ENCODE measurements at regions not wholly inside any gene's neighbourhood (a gene's known extent, or its start where the extent isn't known, plus 50 kb on each side); places are given as distances from the start of the nearest gene placed in this dataset.

DNA sequence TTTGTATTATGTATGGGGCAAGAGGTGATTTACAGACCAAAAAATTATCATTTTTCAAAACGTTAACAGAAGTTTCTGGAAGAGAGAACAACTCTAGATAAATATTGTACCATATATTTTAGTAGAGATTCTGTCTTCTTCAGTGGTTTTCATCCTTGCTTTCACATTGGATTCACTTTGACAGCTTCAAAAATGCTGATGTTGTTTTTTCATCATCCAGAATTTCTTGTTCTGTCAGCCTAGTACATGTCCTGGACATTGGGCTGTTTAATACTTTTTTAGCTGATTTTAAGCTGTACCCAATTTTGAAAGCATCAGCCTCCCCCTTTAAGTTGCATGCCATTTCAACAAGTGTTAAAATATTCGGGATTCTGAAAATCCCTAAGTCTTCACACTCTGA lies 711.3 kb upstream of the LRATD1 start:
- ChIA-PET CTCF (interaction anchor here (0.7 kb wide), 1 partner anchor 19 kb away, joined by 3 read pairs; no protein-coding TSS in a partner anchor), POLR2A (no interaction called here)
- TF ChIP-seq ZNF16 (tag by site-specific recombination; IDR thresholded peaks at IDR 0.05; ENCODE audit: low read depth) (no peak), YY1 (tag by site-specific recombination; IDR thresholded peaks at IDR 0.05) (no peak), ZNF114 (tag by site-specific recombination; IDR thresholded peaks at IDR 0.05) (no peak), ZNF211 (tag by site-specific recombination; IDR thresholded peaks at IDR 0.05; ENCODE audit: low read depth) (no peak)
- TF ChIP-seq, protein P1, sequence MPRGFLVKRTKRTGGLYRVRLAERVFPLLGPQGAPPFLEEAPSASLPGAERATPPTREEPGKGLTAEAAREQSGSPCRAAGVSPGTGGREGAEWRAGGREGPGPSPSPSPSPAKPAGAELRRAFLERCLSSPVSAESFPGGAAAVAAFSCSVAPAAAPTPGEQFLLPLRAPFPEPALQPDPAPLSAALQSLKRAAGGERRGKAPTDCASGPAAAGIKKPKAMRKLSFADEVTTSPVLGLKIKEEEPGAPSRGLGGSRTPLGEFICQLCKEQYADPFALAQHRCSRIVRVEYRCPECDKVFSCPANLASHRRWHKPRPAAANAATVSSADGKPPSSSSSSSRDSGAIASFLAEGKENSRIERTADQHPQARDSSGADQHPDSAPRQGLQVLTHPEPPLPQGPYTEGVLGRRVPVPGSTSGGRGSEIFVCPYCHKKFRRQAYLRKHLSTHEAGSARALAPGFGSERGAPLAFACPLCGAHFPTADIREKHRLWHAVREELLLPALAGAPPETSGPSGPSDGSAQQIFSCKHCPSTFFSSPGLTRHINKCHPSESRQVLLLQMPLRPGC (tag by site-specific recombination; IDR thresholded peaks at IDR 0.05): no peak
- TF ChIP-seq, protein P2, sequence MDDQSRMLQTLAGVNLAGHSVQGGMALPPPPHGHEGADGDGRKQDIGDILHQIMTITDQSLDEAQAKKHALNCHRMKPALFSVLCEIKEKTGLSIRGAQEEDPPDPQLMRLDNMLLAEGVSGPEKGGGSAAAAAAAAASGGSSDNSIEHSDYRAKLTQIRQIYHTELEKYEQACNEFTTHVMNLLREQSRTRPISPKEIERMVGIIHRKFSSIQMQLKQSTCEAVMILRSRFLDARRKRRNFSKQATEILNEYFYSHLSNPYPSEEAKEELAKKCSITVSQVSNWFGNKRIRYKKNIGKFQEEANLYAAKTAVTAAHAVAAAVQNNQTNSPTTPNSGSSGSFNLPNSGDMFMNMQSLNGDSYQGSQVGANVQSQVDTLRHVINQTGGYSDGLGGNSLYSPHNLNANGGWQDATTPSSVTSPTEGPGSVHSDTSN (CRISPR knock-in tag; IDR thresholded peaks at IDR 0.05): no peak
- Histone ChIP-seq H3K36me3 (ENCODE audit: control insufficient read depth in 2 of 2, insufficient read depth in 1 of 2, low read length in 2 of 2) (no peaks in the 10 kb centered on the region), H3K27ac (ENCODE audit: extremely low read depth, low read depth, low read length) (no peak overlapping the region), H3K9me3 (ENCODE audit: control insufficient read depth, insufficient read depth, low read depth, low read length) (no peaks in the 10 kb centered on the region), H3K4me1 (ENCODE audit: control insufficient read depth, insufficient read depth, low read length) (no peaks in the 10 kb centered on the region), H3K4me3 (ENCODE audit: low read depth, low read length) (no peak overlapping the region)

DNA sequence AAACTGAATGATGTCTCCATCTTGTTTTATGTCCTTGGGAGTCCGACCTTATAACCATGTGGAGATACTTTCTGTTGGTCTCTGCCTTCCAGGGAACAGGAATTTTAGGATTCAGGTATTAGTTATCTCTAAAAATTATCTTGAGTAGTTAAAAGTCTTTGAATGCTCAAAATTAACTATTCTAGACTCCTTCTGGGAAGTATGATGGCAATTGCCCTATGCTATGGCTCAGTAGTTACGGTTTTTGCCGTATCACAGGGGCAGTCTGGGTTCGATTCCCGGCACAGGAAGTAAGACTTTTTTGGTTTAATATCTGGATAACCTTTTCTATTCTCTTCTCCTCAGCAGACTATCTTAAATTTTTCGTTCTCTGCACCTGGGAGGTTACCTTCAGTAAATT lies 708.7 kb upstream of the LRATD1 start:
- POLR2A ChIA-PET: no interaction called here
- CTCF ChIA-PET: no interaction called here
- Histone ChIP-seq H3K4me1 (ENCODE audit: control insufficient read depth, insufficient read depth, low read length) (no peaks in the 10 kb centered on the region), H3K9me3 (ENCODE audit: control insufficient read depth, insufficient read depth, low read depth, low read length) (no peaks in the 10 kb centered on the region), H3K27ac (ENCODE audit: extremely low read depth, low read depth, low read length) (no peak overlapping the region), H3K36me3 (ENCODE audit: control insufficient read depth in 2 of 2, insufficient read depth in 1 of 2, low read length in 2 of 2) (no peaks in the 10 kb centered on the region), H3K4me3 (ENCODE audit: low read depth, low read length) (no peak overlapping the region)
- TF ChIP-seq SP7 (tag by site-specific recombination; IDR thresholded peaks at IDR 0.05) (no peak), ZNF707 (tag by site-specific recombination; IDR thresholded peaks at IDR 0.05) (no peak), ZNF645 (tag by site-specific recombination; IDR thresholded peaks at IDR 0.05) (no peak), YY2 (tag by site-specific recombination; IDR thresholded peaks at IDR 0.05) (no peak), ZNF704 (tag by site-specific recombination; IDR thresholded peaks at IDR 0.05) (no peak), ZNF48 (tag by site-specific recombination; IDR thresholded peaks at IDR 0.05) (no peak), WT1 (tag by site-specific recombination; IDR thresholded peaks at IDR 0.05) (no peak), KLF7 (tag by site-specific recombination; IDR thresholded peaks at IDR 0.05; ENCODE audit: borderline replicate concordance) (no peak), ZBTB49 (tag by site-specific recombination; IDR thresholded peaks at IDR 0.05; ENCODE audit: low read depth) (no peak), ZNF366 (tag by site-specific recombination; conservative IDR thresholded peaks at IDR 0.05) (no peak), ZFP41 (tag by site-specific recombination; IDR thresholded peaks at IDR 0.05; ENCODE audit: borderline replicate concordance) (no peak), PRDM4 (tag by site-specific recombination; IDR thresholded peaks at IDR 0.05) (no peak), SETDB1 (IDR thresholded peaks at IDR 0.05; ENCODE audit: insufficient read length, low read length) (no peak)
- TF ChIP-seq, protein P3, sequence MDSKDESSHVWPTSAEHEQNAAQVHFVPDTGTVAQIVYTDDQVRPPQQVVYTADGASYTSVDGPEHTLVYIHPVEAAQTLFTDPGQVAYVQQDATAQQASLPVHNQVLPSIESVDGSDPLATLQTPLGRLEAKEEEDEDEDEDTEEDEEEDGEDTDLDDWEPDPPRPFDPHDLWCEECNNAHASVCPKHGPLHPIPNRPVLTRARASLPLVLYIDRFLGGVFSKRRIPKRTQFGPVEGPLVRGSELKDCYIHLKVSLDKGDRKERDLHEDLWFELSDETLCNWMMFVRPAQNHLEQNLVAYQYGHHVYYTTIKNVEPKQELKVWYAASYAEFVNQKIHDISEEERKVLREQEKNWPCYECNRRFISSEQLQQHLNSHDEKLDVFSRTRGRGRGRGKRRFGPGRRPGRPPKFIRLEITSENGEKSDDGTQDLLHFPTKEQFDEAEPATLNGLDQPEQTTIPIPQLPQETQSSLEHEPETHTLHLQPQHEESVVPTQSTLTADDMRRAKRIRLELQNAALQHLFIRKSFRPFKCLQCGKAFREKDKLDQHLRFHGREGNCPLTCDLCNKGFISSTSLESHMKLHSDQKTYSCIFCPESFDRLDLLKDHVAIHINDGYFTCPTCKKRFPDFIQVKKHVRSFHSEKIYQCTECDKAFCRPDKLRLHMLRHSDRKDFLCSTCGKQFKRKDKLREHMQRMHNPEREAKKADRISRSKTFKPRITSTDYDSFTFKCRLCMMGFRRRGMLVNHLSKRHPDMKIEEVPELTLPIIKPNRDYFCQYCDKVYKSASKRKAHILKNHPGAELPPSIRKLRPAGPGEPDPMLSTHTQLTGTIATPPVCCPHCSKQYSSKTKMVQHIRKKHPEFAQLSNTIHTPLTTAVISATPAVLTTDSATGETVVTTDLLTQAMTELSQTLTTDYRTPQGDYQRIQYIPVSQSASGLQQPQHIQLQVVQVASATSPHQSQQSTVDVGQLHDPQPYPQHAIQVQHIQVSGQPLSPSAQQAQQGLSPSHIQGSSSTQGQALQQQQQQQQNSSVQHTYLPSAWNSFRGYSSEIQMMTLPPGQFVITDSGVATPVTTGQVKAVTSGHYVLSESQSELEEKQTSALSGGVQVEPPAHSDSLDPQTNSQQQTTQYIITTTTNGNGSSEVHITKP (tag by site-specific recombination; IDR thresholded peaks at IDR 0.05): no peak
